ENCODE measurements at regions not wholly inside any gene's neighbourhood (a gene's known extent, or its start where the extent isn't known, plus 50 kb on each side); places are given as distances from the start of the nearest gene placed in this dataset.

DNA sequence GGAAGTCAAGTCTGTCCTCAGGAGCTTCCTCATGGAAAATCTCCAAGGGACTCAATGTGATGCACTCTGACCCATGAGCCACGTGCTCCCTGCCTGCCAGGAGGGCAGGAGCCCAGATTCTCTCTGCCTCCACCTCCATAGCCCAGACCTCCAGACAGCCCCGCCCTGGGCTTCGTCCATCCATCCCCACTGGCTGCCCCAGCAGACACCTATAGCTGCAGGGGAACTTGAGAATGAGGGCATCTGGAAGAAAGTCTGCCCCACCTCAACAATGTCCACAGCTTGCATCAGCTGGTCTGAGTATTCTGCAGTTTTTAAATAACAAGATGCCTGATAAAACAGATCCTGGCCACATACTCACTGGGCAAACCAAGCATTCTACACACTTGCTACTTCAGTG is 418.8 kb upstream of the SMIM21 start:
- TF ChIP-seq, protein P1, sequence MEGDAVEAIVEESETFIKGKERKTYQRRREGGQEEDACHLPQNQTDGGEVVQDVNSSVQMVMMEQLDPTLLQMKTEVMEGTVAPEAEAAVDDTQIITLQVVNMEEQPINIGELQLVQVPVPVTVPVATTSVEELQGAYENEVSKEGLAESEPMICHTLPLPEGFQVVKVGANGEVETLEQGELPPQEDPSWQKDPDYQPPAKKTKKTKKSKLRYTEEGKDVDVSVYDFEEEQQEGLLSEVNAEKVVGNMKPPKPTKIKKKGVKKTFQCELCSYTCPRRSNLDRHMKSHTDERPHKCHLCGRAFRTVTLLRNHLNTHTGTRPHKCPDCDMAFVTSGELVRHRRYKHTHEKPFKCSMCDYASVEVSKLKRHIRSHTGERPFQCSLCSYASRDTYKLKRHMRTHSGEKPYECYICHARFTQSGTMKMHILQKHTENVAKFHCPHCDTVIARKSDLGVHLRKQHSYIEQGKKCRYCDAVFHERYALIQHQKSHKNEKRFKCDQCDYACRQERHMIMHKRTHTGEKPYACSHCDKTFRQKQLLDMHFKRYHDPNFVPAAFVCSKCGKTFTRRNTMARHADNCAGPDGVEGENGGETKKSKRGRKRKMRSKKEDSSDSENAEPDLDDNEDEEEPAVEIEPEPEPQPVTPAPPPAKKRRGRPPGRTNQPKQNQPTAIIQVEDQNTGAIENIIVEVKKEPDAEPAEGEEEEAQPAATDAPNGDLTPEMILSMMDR (IDR thresholded peaks at IDR 0.05; ENCODE audit: low read length), result no peak
- no peak for TF ChIP-seq EZH2 (optimal IDR thresholded peaks at IDR 0.05; ENCODE audit: low read depth, low read length)
- no peak for TF ChIP-seq EZH2phosphoT487 (IDR thresholded peaks at IDR 0.05; ENCODE audit: low read length)
